ENCODE measurements at regions not wholly inside any gene's neighbourhood (a gene's known extent, or its start where the extent isn't known, plus 50 kb on each side); places are given as distances from the start of the nearest gene placed in this dataset.

GRCh38 chr1:188420177-188420576 is 1591.4 kb downstream of the PLA2G4A start:
- TF ChIP-seq CTCF (conservative IDR thresholded peaks at IDR 0.05) (no peak), EZH2 (IDR thresholded peaks at IDR 0.05; ENCODE audit: low read depth) (no peak)

All from PC-9 (cell line).